Activated T-helper 1 cell treated with anti-CD3 and anti-CD28 coated beads, Interleukin-12 subunit alpha, Interleukin-12 subunit beta, Interleukin-2, Interleukin-4 antibody, amounts not matched to agents 30 ng/mL and 10 ng/mL and 1 ng/mL, durations not matched to agents 14 hours and 24 hours and 36 hours (primary cell): ENCODE measurements at regions not wholly inside any gene's neighbourhood (a gene's known extent, or its start where the extent isn't known, plus 50 kb on each side); places are given as distances from the start of the nearest gene placed in this dataset.

Experiments
- DNase-seq: peaks from one replicate; pipeline ENCODE4 v3.0.0; 2021; ENCODE audit warnings: low spot score
- H3K27ac Mint-ChIP-seq: one replicate; pipeline ENCODE4 v1.8.0; 2021; ENCODE audit warnings: mild to moderate bottlenecking, mixed read lengths
- H3K27me3 Mint-ChIP-seq: one replicate; pipeline ENCODE4 v1.8.0; 2022; ENCODE audit warnings: mild to moderate bottlenecking, moderate library complexity, mixed read lengths; ENCODE audit not compliant: insufficient read depth
- H3K36me3 Mint-ChIP-seq: one replicate; pipeline ENCODE4 v1.8.0; 2021; ENCODE audit warnings: low read depth, mixed read lengths
- H3K4me1 Mint-ChIP-seq: one replicate; pipeline ENCODE4 v1.8.0; 2021; ENCODE audit warnings: low read depth, mixed read lengths
- H3K4me3 Mint-ChIP-seq: one replicate; pipeline ENCODE4 v1.8.0; 2021; ENCODE audit warnings: mild to moderate bottlenecking, moderate library complexity, mixed read lengths
- H3K9me3 Mint-ChIP-seq: one replicate; pipeline ENCODE4 v1.8.0; 2021; ENCODE audit warnings: mixed read lengths
- intact Hi-C: fragments of 100-400 bp; cut with micrococcal nuclease; formaldehyde crosslinking; loops from one replicate; pipeline ENCODE4 v1.15.1; 2024

GRCh38 chr5:129358069-129358468, 102.0 kb upstream of the ADAMTS19 start:
- no peak overlapping the region for H3K4me3 Mint-ChIP-seq
- intact Hi-C loops, result no loop called here
- DNase-seq, result no peak
- H3K36me3 Mint-ChIP-seq, result no peaks in the 10 kb centered on the region
- no peaks in the 10 kb centered on the region for H3K4me1 Mint-ChIP-seq
- H3K9me3 Mint-ChIP-seq, result no peaks in the 10 kb centered on the region
- no peak overlapping the region for H3K27ac Mint-ChIP-seq
- no peaks in the 10 kb centered on the region for H3K27me3 Mint-ChIP-seq

- Mint-ChIP-seq H3K4me1 (no peaks in the 10 kb centered on the region), H3K9me3 (no peaks in the 10 kb centered on the region), H3K36me3 (no peaks in the 10 kb centered on the region), H3K4me3 (no peak overlapping the region), H3K27me3 (no peaks in the 10 kb centered on the region), H3K27ac (no peak overlapping the region)
- intact Hi-C loops, result no loop called here
- DNase-seq, result no peak
Measured at GRCh38 chr5:129359450-129359849, 100.6 kb upstream of the ADAMTS19 start.

GRCh38 chr5:129361441-129362025, 98.6 kb upstream of the ADAMTS19 start:
- DNase-seq, result no peak
- no peak overlapping the region for H3K27ac Mint-ChIP-seq
- H3K36me3 Mint-ChIP-seq, result no peaks in the 10 kb centered on the region
- no peaks in the 10 kb centered on the region for H3K4me1 Mint-ChIP-seq
- intact Hi-C loops, result loop anchor here (5.0 kb wide), 1 partner anchor 406 kb away; no protein-coding TSS in a partner anchor
- H3K9me3 Mint-ChIP-seq, result no peaks in the 10 kb centered on the region
- H3K4me3 Mint-ChIP-seq, result no peak overlapping the region
- H3K27me3 Mint-ChIP-seq, result no peaks in the 10 kb centered on the region

- Mint-ChIP-seq H3K27ac (no peak overlapping the region), H3K27me3 (no peaks in the 10 kb centered on the region), H3K36me3 (no peaks in the 10 kb centered on the region), H3K9me3 (no peaks in the 10 kb centered on the region), H3K4me1 (no peaks in the 10 kb centered on the region), H3K4me3 (no peak overlapping the region)
- intact Hi-C loops, result loop anchor here (5.0 kb wide), 1 partner anchor 405 kb away; no protein-coding TSS in a partner anchor
- no peak for DNase-seq
Measured at GRCh38 chr5:129362456-129362855, 97.6 kb upstream of the ADAMTS19 start.

GRCh38 chr5:129363991-129364390, 96.1 kb upstream of the ADAMTS19 start:
- DNase-seq, result no peak
- no peaks in the 10 kb centered on the region for H3K36me3 Mint-ChIP-seq
- no peak overlapping the region for H3K4me3 Mint-ChIP-seq
- intact Hi-C loops, result loop anchor here (5.0 kb wide), 1 partner anchor 403 kb away; no protein-coding TSS in a partner anchor
- no peaks in the 10 kb centered on the region for H3K27me3 Mint-ChIP-seq
- no peaks in the 10 kb centered on the region for H3K9me3 Mint-ChIP-seq
- H3K27ac Mint-ChIP-seq, result no peak overlapping the region
- H3K4me1 Mint-ChIP-seq, result no peaks in the 10 kb centered on the region

- Mint-ChIP-seq H3K9me3 (no peaks in the 10 kb centered on the region), H3K4me3 (no peak overlapping the region), H3K27ac (no peak overlapping the region), H3K27me3 (no peaks in the 10 kb centered on the region), H3K4me1 (no peaks in the 10 kb centered on the region), H3K36me3 (no peaks in the 10 kb centered on the region)
- no peak for DNase-seq
- intact Hi-C loops, result no loop called here
Measured at GRCh38 chr5:129367883-129368282, 92.2 kb upstream of the ADAMTS19 start.

GRCh38 chr5:129372025-129372424, 88.1 kb upstream of the ADAMTS19 start:
- Mint-ChIP-seq H3K4me3 (no peak overlapping the region), H3K4me1 (no peaks in the 10 kb centered on the region), H3K9me3 (no peaks in the 10 kb centered on the region), H3K27ac (no peak overlapping the region), H3K27me3 (no peaks in the 10 kb centered on the region), H3K36me3 (no peaks in the 10 kb centered on the region)
- intact Hi-C loops, result no loop called here
- no peak for DNase-seq

GRCh38 chr5:129377504-129377903, 82.6 kb upstream of the ADAMTS19 start:
- intact Hi-C loops, result no loop called here

GRCh38 chr5:129378961-129379360, 81.1 kb upstream of the ADAMTS19 start:
- Mint-ChIP-seq H3K4me3 (no peak overlapping the region), H3K27me3 (no peaks in the 10 kb centered on the region), H3K4me1 (no peaks in the 10 kb centered on the region), H3K36me3 (no peaks in the 10 kb centered on the region), H3K9me3 (no peaks in the 10 kb centered on the region), H3K27ac (no peak overlapping the region)
- intact Hi-C loops, result no loop called here
- DNase-seq, result no peak

More at GRCh38 chr5:129377504-129377903, 82.6 kb upstream of the ADAMTS19 start:
- no peaks in the 10 kb centered on the region for H3K27me3 Mint-ChIP-seq
- DNase-seq, result no peak
- H3K4me3 Mint-ChIP-seq, result no peak overlapping the region
- H3K4me1 Mint-ChIP-seq, result no peaks in the 10 kb centered on the region
- H3K9me3 Mint-ChIP-seq, result no peaks in the 10 kb centered on the region
- no peak overlapping the region for H3K27ac Mint-ChIP-seq
- no peaks in the 10 kb centered on the region for H3K36me3 Mint-ChIP-seq

- no peaks in the 10 kb centered on the region for H3K36me3 Mint-ChIP-seq
Measured at GRCh38 chr5:129379406-129379805, 80.7 kb upstream of the ADAMTS19 start.

GRCh38 chr5:129382921-129383672, 77.0 kb upstream of the ADAMTS19 start:
- DNase-seq, result no peak
- intact Hi-C loops, result no loop called here
- Mint-ChIP-seq H3K9me3 (no peaks in the 10 kb centered on the region), H3K27ac (no peak overlapping the region), H3K4me1 (no peaks in the 10 kb centered on the region), H3K36me3 (no peaks in the 10 kb centered on the region), H3K4me3 (no peak overlapping the region), H3K27me3 (no peaks in the 10 kb centered on the region)

More at GRCh38 chr5:129379406-129379805, 80.7 kb upstream of the ADAMTS19 start:
- Mint-ChIP-seq H3K4me3 (no peak overlapping the region), H3K27ac (no peak overlapping the region), H3K27me3 (no peaks in the 10 kb centered on the region), H3K9me3 (no peaks in the 10 kb centered on the region), H3K4me1 (no peaks in the 10 kb centered on the region)
- intact Hi-C loops, result no loop called here
- DNase-seq, result no peak

- H3K4me1 Mint-ChIP-seq, result no peaks in the 10 kb centered on the region
- no peaks in the 10 kb centered on the region for H3K36me3 Mint-ChIP-seq
- no peak for DNase-seq
- H3K27ac Mint-ChIP-seq, result no peak overlapping the region
- no peak overlapping the region for H3K4me3 Mint-ChIP-seq
- H3K9me3 Mint-ChIP-seq, result no peaks in the 10 kb centered on the region
- intact Hi-C loops, result no loop called here
- no peaks in the 10 kb centered on the region for H3K27me3 Mint-ChIP-seq
Measured at GRCh38 chr5:129384193-129384592, 75.9 kb upstream of the ADAMTS19 start.

- intact Hi-C loops, result no loop called here
- DNase-seq, result no peak
- H3K9me3 Mint-ChIP-seq, result no peaks in the 10 kb centered on the region
- no peak overlapping the region for H3K27ac Mint-ChIP-seq
- H3K27me3 Mint-ChIP-seq, result no peaks in the 10 kb centered on the region
- H3K4me1 Mint-ChIP-seq, result no peaks in the 10 kb centered on the region
- no peak overlapping the region for H3K4me3 Mint-ChIP-seq
- no peaks in the 10 kb centered on the region for H3K36me3 Mint-ChIP-seq
Measured at GRCh38 chr5:129384736-129385135, 75.4 kb upstream of the ADAMTS19 start.
